Upper lobe of left lung (tissue), 4 donors: ENCODE measurements at regions not wholly inside any gene's neighbourhood (a gene's known extent, or its start where the extent isn't known, plus 50 kb on each side); places are given as distances from the start of the nearest gene placed in this dataset.

ENCODE experiments used
- EP300 ChIP-seq, 4 donors: sonication (generic); formaldehyde crosslinking; IDR thresholded peaks; one replicate each; pipeline ENCODE4 v1.5.1; 2017; ENCODE audit warnings: antibody characterized with exemption in 4 of 4, control low read depth in 2 of 4
- POLR2A ChIP-seq, 4 donors: fragments of 450-650 bp; IDR thresholded peaks; one replicate each; pipeline ENCODE4 v1.5.1; 2016 to 2017; ENCODE audit warnings: antibody characterized with exemption in 4 of 4, mild to moderate bottlenecking in 2 of 4
- TF ChIP-seq, protein P1 (sequence below), 6 experiments: fragments of 450-650 bp in 4 of 6; fragments of 200-600 bp in 2 of 6; sonication (generic) in 2 of 6; IDR thresholded peaks; one replicate each; pipeline ENCODE4 v1.5.1; 2016 to 2019; ENCODE audit warnings: antibody characterized with exemption in 6 of 6

DNA sequence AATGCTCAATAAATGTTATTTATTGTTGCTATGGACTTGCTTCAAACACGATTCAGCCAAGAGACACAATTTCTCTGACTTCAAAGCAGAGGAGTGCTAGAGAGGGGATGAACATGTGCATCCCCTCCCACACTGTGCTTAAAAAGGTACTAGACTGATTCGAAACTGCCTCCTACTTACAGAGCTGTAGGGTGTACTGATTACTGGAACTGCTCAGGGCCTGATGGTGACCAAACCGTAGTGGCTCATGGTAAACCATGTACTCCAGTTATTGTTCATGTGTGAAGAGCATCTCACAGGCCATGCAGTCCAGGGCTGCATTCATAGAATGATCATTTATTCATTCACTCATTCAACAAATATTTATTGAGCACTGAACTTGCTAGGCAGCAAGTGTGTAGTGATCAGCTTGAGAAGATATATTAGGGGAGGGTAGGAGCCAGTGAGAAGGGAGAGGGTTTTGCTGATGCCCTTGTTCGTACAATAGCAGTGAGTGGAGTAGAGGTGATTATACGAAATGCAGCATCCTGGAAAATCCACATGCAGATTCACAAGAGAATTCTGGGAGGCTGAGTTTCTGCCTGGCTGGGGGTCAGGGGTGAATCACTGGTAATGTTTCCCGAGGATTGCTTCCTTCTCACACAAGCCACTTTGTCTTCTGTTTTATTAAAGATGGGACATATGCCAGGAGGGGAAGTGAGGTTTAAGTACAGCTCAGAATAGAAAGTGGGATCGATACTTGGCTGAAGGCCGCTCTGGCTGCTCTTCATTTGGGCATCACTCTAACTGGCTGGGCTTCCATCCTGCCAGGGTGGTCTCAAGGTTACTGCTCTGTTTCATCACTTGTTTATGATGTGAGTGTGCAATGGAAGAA lies 245.4 kb downstream of the RAD51AP2 start:
- TF ChIP-seq POLR2A (IDR thresholded peaks at IDR 0.05) (no peak), EP300 (IDR thresholded peaks at IDR 0.05) (no peak)
- TF ChIP-seq, protein P1, sequence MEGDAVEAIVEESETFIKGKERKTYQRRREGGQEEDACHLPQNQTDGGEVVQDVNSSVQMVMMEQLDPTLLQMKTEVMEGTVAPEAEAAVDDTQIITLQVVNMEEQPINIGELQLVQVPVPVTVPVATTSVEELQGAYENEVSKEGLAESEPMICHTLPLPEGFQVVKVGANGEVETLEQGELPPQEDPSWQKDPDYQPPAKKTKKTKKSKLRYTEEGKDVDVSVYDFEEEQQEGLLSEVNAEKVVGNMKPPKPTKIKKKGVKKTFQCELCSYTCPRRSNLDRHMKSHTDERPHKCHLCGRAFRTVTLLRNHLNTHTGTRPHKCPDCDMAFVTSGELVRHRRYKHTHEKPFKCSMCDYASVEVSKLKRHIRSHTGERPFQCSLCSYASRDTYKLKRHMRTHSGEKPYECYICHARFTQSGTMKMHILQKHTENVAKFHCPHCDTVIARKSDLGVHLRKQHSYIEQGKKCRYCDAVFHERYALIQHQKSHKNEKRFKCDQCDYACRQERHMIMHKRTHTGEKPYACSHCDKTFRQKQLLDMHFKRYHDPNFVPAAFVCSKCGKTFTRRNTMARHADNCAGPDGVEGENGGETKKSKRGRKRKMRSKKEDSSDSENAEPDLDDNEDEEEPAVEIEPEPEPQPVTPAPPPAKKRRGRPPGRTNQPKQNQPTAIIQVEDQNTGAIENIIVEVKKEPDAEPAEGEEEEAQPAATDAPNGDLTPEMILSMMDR (IDR thresholded peaks at IDR 0.05): no peak
